ENCODE measurements at regions not wholly inside any gene's neighbourhood (a gene's known extent, or its start where the extent isn't known, plus 50 kb on each side); places are given as distances from the start of the nearest gene placed in this dataset.

- Mint-ChIP-seq H3K27me3 (no peaks in the 10 kb centered on the region), H3K4me1 (no peaks in the 10 kb centered on the region), H3K9me3 (peaks cover 2 to 10% (median 8%) of the 10 kb centered on the region in 3 donors), H3K27ac (no peak overlapping the region), H3K36me3 (no peaks in the 10 kb centered on the region), H3K4me3 (peak overlapping the region in 1 of 4 donors; percentile 49)
These were observed 82.6 kb downstream of the IRX3 start for GRCh38 chr16:54203851-54204505.

DNA sequence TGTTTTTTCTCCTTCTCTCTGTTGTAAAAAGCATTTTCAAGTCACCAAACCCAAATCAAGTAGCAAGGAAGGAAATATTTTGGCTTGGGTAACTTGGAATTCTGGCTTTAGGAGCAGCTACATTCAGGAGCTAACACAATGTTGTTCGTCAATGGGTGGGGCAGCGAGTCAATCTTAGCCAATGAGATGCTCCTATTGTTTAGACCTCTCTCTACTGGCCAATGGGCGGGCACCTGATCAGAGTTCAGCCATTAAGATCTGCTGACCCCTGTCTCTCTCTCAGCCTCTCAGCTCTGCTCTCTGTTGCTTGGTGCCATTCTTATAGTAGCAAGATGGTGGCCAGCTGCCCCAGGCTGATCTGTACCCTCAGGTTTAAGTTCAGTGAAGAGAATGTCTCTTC is 83.2 kb downstream of the IRX3 start:
- Mint-ChIP-seq H3K4me3 (no peak overlapping the region), H3K27me3 (no peaks in the 10 kb centered on the region), H3K9me3 (peaks cover 2 to 8% (median 5%) of the 10 kb centered on the region in 3 donors), H3K27ac (no peak overlapping the region), H3K4me1 (no peaks in the 10 kb centered on the region), H3K36me3 (no peaks in the 10 kb centered on the region)

Measured in IgD-negative memory B cell (primary cell).